MM.1S (cell line): ENCODE measurements at regions not wholly inside any gene's neighbourhood (a gene's known extent, or its start where the extent isn't known, plus 50 kb on each side); places are given as distances from the start of the nearest gene placed in this dataset.

Experiments
- DNase-seq: peaks from one replicate; pipeline ENCODE4 v3.0.0-alpha.2; 2015
- H2AFZ ChIP-seq: fragments of 300-600 bp; sonication (generic); 2 replicates; pipeline ENCODE4 v1.6.0; 2016; ENCODE audit warnings: antibody characterized with exemption, low read length
- H3F3A ChIP-seq: fragments of 300-600 bp; sonication (generic); 2 replicates; pipeline ENCODE4 v1.6.1; 2016; ENCODE audit warnings: mild to moderate bottlenecking, antibody characterized with exemption, low read length, moderate library complexity, mixed read lengths; ENCODE audit not compliant: insufficient read depth
- H3K27ac ChIP-seq: fragments of 300-600 bp; sonication (generic); 2 replicates; pipeline ENCODE4 v1.5.1; 2016; ENCODE audit warnings: mild to moderate bottlenecking, low read length
- H3K27me3 ChIP-seq: fragments of 300-600 bp; sonication (generic); replicated peaks from 2 replicates; pipeline ENCODE4 v1.6.0; 2016; ENCODE audit warnings: low read length; ENCODE audit not compliant: insufficient read depth
- H3K36me3 ChIP-seq: fragments of 300-600 bp; sonication (generic); replicated peaks from 2 replicates; pipeline ENCODE4 v1.6.1; 2016; ENCODE audit warnings: mild to moderate bottlenecking, low read length, mixed read lengths; ENCODE audit not compliant: insufficient read depth
- H3K4me1 ChIP-seq: fragments of 300-600 bp; sonication (generic); 2 replicates; pipeline ENCODE4 v1.6.1; 2016; ENCODE audit warnings: low read length, mixed read lengths
- H3K4me2 ChIP-seq: fragments of 300-600 bp; sonication (generic); 2 replicates; pipeline ENCODE4 v1.6.0; 2016; ENCODE audit warnings: low read depth, low read length
- H3K4me3 ChIP-seq: fragments of 300-600 bp; sonication (generic); 2 replicates; pipeline ENCODE4 v1.5.1; 2016; ENCODE audit warnings: low read length, mixed read lengths
- H3K79me2 ChIP-seq: fragments of 300-600 bp; sonication (generic); 2 replicates; pipeline ENCODE4 v1.6.1; 2016; ENCODE audit warnings: mixed run types, low read length, mixed read lengths
- H3K9ac ChIP-seq: fragments of 300-600 bp; sonication (generic); 2 replicates; pipeline ENCODE4 v1.6.1; 2016; ENCODE audit warnings: low read length, mixed read lengths
- H3K9me2 ChIP-seq: fragments of 300-600 bp; sonication (generic); replicated peaks from 2 replicates; pipeline ENCODE4 v1.6.1; 2016; ENCODE audit warnings: mild to moderate bottlenecking, low read length, mixed read lengths; ENCODE audit not compliant: insufficient read depth
- H3K9me3 ChIP-seq: fragments of 300-600 bp; sonication (generic); replicated peaks from 2 replicates; pipeline ENCODE4 v1.6.1; 2016; ENCODE audit warnings: mild to moderate bottlenecking, low read length, mixed read lengths; ENCODE audit not compliant: insufficient read depth
- H4K20me1 ChIP-seq: fragments of 300-600 bp; sonication (generic); 2 replicates; pipeline ENCODE4 v1.6.1; 2016; ENCODE audit warnings: mild to moderate bottlenecking, low read length, moderate library complexity, mixed read lengths; ENCODE audit not compliant: insufficient read depth
- EZH2 ChIP-seq: fragments of 300-600 bp; sonication (generic); optimal IDR thresholded peaks from 2 replicates; pipeline ENCODE3; 2017; ENCODE audit warnings: low read depth, mild to moderate bottlenecking, antibody characterized with exemption, low read length, mixed read lengths
- EZH2phosphoT487 ChIP-seq: fragments of 300-600 bp; sonication (generic); IDR thresholded peaks from 2 replicates; pipeline ENCODE4 v1.6.1; 2018; ENCODE audit warnings: antibody characterized with exemption, low read length
- TF ChIP-seq, protein P1 (sequence below): fragments of 300-600 bp; sonication (generic); IDR thresholded peaks from 2 replicates; pipeline ENCODE4 v1.5.1; 2016; ENCODE audit warnings: antibody characterized with exemption, low read length, mixed read lengths

DNA sequence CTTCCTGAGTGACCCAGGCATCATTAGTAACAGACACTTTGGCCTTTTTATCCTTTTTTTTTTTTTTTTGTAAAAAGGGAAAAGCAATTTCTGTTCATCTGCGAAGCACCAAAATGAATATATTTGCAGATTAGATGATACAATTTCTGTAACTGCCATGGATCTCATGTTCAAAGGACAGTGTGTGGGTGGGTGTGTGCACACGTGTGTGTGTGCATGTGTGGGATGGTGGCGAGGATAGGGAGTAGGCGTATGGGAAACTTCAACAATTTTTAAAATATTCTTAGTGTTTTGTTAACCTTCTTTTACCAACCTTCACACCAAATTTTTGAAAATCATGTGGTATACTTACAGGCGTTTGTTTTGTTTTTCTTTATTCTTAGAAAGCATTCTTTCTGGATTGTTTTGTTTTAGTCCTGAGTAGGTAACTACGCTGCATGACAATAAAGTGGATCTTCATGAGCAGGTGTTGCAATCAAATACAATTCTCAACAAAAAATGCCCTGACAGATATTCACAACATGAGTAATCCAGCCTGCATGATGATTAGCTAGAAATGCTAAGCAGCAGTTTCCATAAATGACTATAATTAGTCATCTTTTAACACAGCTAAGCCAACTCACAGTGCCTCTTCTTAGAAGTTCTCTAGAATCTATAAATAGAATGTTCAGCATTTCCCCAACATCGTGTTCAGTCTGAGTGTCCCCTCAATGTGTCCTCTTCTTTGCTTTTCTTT is 53.5 kb upstream of the RMDN2 start:
- no peaks in the 10 kb centered on the region for H3K79me2 ChIP-seq
- no peak for DNase-seq
- no peaks in the 10 kb centered on the region for H3K36me3 ChIP-seq
- no peak overlapping the region for H3K27ac ChIP-seq
- H3K27me3 ChIP-seq = 0 out of 2 replicates have a peak, but pooled peaks cover 5% of the 10 kb centered on the region
- TF ChIP-seq, protein P1, sequence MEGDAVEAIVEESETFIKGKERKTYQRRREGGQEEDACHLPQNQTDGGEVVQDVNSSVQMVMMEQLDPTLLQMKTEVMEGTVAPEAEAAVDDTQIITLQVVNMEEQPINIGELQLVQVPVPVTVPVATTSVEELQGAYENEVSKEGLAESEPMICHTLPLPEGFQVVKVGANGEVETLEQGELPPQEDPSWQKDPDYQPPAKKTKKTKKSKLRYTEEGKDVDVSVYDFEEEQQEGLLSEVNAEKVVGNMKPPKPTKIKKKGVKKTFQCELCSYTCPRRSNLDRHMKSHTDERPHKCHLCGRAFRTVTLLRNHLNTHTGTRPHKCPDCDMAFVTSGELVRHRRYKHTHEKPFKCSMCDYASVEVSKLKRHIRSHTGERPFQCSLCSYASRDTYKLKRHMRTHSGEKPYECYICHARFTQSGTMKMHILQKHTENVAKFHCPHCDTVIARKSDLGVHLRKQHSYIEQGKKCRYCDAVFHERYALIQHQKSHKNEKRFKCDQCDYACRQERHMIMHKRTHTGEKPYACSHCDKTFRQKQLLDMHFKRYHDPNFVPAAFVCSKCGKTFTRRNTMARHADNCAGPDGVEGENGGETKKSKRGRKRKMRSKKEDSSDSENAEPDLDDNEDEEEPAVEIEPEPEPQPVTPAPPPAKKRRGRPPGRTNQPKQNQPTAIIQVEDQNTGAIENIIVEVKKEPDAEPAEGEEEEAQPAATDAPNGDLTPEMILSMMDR = no peak
- TF ChIP-seq EZH2 = no peak
- TF ChIP-seq EZH2phosphoT487 = no peak
- no peak overlapping the region for H3K4me3 ChIP-seq
- no peaks in the 10 kb centered on the region for H3K9me3 ChIP-seq
- H3K9me2 ChIP-seq = no peaks in the 10 kb centered on the region
- no peak overlapping the region for H3K9ac ChIP-seq
- H3K4me1 ChIP-seq = peaks cover 6% of the 10 kb centered on the region; the same call in 1 of the 2 replicates
- H4K20me1 ChIP-seq = no peaks in the 10 kb centered on the region
- H3K4me2 ChIP-seq = no peak overlapping the region
- no peak overlapping the region for H2AFZ ChIP-seq
- H3F3A ChIP-seq = no peaks in the 10 kb centered on the region

GRCh38 chr2:37872192-37872750 is 52.8 kb upstream of the RMDN2 start:
- H3K4me2 ChIP-seq = no peak overlapping the region
- H3K27me3 ChIP-seq = 0 out of 2 replicates have a peak, but pooled peaks cover 5% of the 10 kb centered on the region
- no peak overlapping the region for H2AFZ ChIP-seq
- H3K27ac ChIP-seq = no peak overlapping the region
- H3K9ac ChIP-seq = no peak overlapping the region
- no peaks in the 10 kb centered on the region for H3K9me2 ChIP-seq
- no peaks in the 10 kb centered on the region for H4K20me1 ChIP-seq
- DNase-seq = no peak
- H3K4me1 ChIP-seq = 0 out of 2 replicates have a peak, but pooled peaks cover 6% of the 10 kb centered on the region
- H3K9me3 ChIP-seq = no peaks in the 10 kb centered on the region
- no peak for TF ChIP-seq EZH2phosphoT487
- no peak for TF ChIP-seq EZH2
- H3F3A ChIP-seq = no peaks in the 10 kb centered on the region
- H3K79me2 ChIP-seq = no peaks in the 10 kb centered on the region
- no peaks in the 10 kb centered on the region for H3K36me3 ChIP-seq
- no peak overlapping the region for H3K4me3 ChIP-seq

GRCh38 chr2:37873229-37873628 is 51.9 kb upstream of the RMDN2 start:
- H3K27ac ChIP-seq = no peak overlapping the region
- TF ChIP-seq EZH2 (no peak), EZH2phosphoT487 (no peak)
- TF ChIP-seq, protein P1 = no peak
- H3K4me1 ChIP-seq = 0 out of 2 replicates have a peak, but pooled peaks cover 6% of the 10 kb centered on the region
- no peak overlapping the region for H3K4me2 ChIP-seq
- H3K4me3 ChIP-seq = no peak overlapping the region
- no peak for DNase-seq
- no peak overlapping the region for H3K9ac ChIP-seq
- H2AFZ ChIP-seq = no peak overlapping the region
- H3K27me3 ChIP-seq = 0 out of 2 replicates have a peak, but pooled peaks cover 5% of the 10 kb centered on the region
- H3K9me3 ChIP-seq = no peaks in the 10 kb centered on the region
- H4K20me1 ChIP-seq = no peaks in the 10 kb centered on the region
- no peaks in the 10 kb centered on the region for H3K36me3 ChIP-seq
- H3K9me2 ChIP-seq = no peaks in the 10 kb centered on the region
- no peaks in the 10 kb centered on the region for H3F3A ChIP-seq
- H3K79me2 ChIP-seq = no peaks in the 10 kb centered on the region
